HUES6 (cell line): ENCODE measurements at regions not wholly inside any gene's neighbourhood (a gene's known extent, or its start where the extent isn't known, plus 50 kb on each side); places are given as distances from the start of the nearest gene placed in this dataset.

Experiments used
- H3K27ac ChIP-seq: 2 replicates; pipeline ENCODE4 v1.7.0; 2013; ENCODE audit warnings: low read depth, mild to moderate bottlenecking, low read length, inconsistent platforms
- H3K27me3 ChIP-seq: 2 replicates; pipeline ENCODE4 v1.6.1; 2013; ENCODE audit warnings: low read length; ENCODE audit not compliant: control insufficient read depth, insufficient read depth
- H3K36me3 ChIP-seq: 2 replicates; pipeline ENCODE4 v1.6.1; 2013; ENCODE audit warnings: low read length; ENCODE audit not compliant: control insufficient read depth, insufficient read depth
- H3K4me1 ChIP-seq: 2 replicates; pipeline ENCODE4 v1.6.1; 2013; ENCODE audit warnings: low read length; ENCODE audit not compliant: control insufficient read depth, insufficient read depth
- H3K4me3 ChIP-seq: 2 replicates; pipeline ENCODE4 v1.5.1; 2013; ENCODE audit warnings: low read depth, low read length
- H3K9ac ChIP-seq: one replicate; pipeline ENCODE4 v1.6.1; 2013; ENCODE audit warnings: mild to moderate bottlenecking, low read length
- H3K9me3 ChIP-seq: 2 replicates; pipeline ENCODE4 v1.6.1; 2013; ENCODE audit warnings: low read depth, low read length; ENCODE audit not compliant: control insufficient read depth, insufficient read depth

- Histone ChIP-seq H3K4me1 (no peaks in the 10 kb centered on the region), H3K27ac (no peak overlapping the region), H3K9ac (no peak overlapping the region), H3K4me3 (no peak overlapping the region), H3K9me3 (peaks cover 6% of the 10 kb centered on the region), H3K27me3 (no peaks in the 10 kb centered on the region), H3K36me3 (no peaks in the 10 kb centered on the region)
Observed at GRCh38 chr5:124061068-124061430, 549.1 kb downstream of the CSNK1G3 start.

- H3K9me3 ChIP-seq: peaks cover 4% of the 10 kb centered on the region
- no peaks in the 10 kb centered on the region for H3K36me3 ChIP-seq
- H3K9ac ChIP-seq: no peak overlapping the region
- no peaks in the 10 kb centered on the region for H3K4me1 ChIP-seq
- no peak overlapping the region for H3K4me3 ChIP-seq
- H3K27me3 ChIP-seq: no peaks in the 10 kb centered on the region
- no peak overlapping the region for H3K27ac ChIP-seq
Observed at GRCh38 chr5:124060413-124061067, 548.6 kb downstream of the CSNK1G3 start.

GRCh38 chr5:124060011-124060410 lies 548.0 kb downstream of the CSNK1G3 start:
- H3K27ac ChIP-seq: no peak overlapping the region
- H3K9me3 ChIP-seq: peaks cover 3% of the 10 kb centered on the region; the same call in 1 of the 2 replicates
- no peaks in the 10 kb centered on the region for H3K36me3 ChIP-seq
- H3K4me1 ChIP-seq: no peaks in the 10 kb centered on the region
- no peaks in the 10 kb centered on the region for H3K27me3 ChIP-seq
- H3K9ac ChIP-seq: no peak overlapping the region
- no peak overlapping the region for H3K4me3 ChIP-seq

- H3K9ac ChIP-seq: no peak overlapping the region
- H3K36me3 ChIP-seq: no peaks in the 10 kb centered on the region
- H3K27me3 ChIP-seq: no peaks in the 10 kb centered on the region
- no peak overlapping the region for H3K4me3 ChIP-seq
- H3K4me1 ChIP-seq: no peaks in the 10 kb centered on the region
- H3K27ac ChIP-seq: no peak overlapping the region
- H3K9me3 ChIP-seq: peaks cover 3% of the 10 kb centered on the region; the same call in 1 of the 2 replicates
Observed at GRCh38 chr5:124059200-124059599, 547.2 kb downstream of the CSNK1G3 start.

GRCh38 chr5:124057724-124058231 lies 545.8 kb downstream of the CSNK1G3 start:
- H3K27ac ChIP-seq: no peak overlapping the region
- no peaks in the 10 kb centered on the region for H3K4me1 ChIP-seq
- no peaks in the 10 kb centered on the region for H3K36me3 ChIP-seq
- H3K4me3 ChIP-seq: no peak overlapping the region
- H3K9ac ChIP-seq: no peak overlapping the region
- H3K27me3 ChIP-seq: no peaks in the 10 kb centered on the region
- no peaks in the 10 kb centered on the region for H3K9me3 ChIP-seq

GRCh38 chr5:124056991-124057723 lies 545.2 kb downstream of the CSNK1G3 start:
- H3K27ac ChIP-seq: no peak overlapping the region
- H3K9ac ChIP-seq: no peak overlapping the region
- H3K9me3 ChIP-seq: no peaks in the 10 kb centered on the region
- no peaks in the 10 kb centered on the region for H3K36me3 ChIP-seq
- no peaks in the 10 kb centered on the region for H3K4me1 ChIP-seq
- no peaks in the 10 kb centered on the region for H3K27me3 ChIP-seq
- no peak overlapping the region for H3K4me3 ChIP-seq

- H3K4me1 ChIP-seq: no peaks in the 10 kb centered on the region
Observed at GRCh38 chr5:124056326-124056990, 544.5 kb downstream of the CSNK1G3 start.

GRCh38 chr5:124055751-124056150 lies 543.8 kb downstream of the CSNK1G3 start:
- Histone ChIP-seq H3K9me3 (no peaks in the 10 kb centered on the region), H3K4me3 (no peak overlapping the region), H3K27ac (no peak overlapping the region), H3K4me1 (no peaks in the 10 kb centered on the region), H3K36me3 (no peaks in the 10 kb centered on the region), H3K9ac (no peak overlapping the region), H3K27me3 (no peaks in the 10 kb centered on the region)

More at GRCh38 chr5:124056326-124056990, 544.5 kb downstream of the CSNK1G3 start:
- no peaks in the 10 kb centered on the region for H3K9me3 ChIP-seq
- no peak overlapping the region for H3K4me3 ChIP-seq
- no peaks in the 10 kb centered on the region for H3K36me3 ChIP-seq
- no peak overlapping the region for H3K27ac ChIP-seq
- H3K27me3 ChIP-seq: no peaks in the 10 kb centered on the region
- H3K9ac ChIP-seq: no peak overlapping the region

GRCh38 chr5:124054564-124054963 lies 542.6 kb downstream of the CSNK1G3 start:
- Histone ChIP-seq H3K9me3 (no peaks in the 10 kb centered on the region), H3K27me3 (no peaks in the 10 kb centered on the region), H3K36me3 (no peaks in the 10 kb centered on the region), H3K27ac (no peak overlapping the region), H3K4me3 (no peak overlapping the region), H3K4me1 (no peaks in the 10 kb centered on the region), H3K9ac (no peak overlapping the region)

GRCh38 chr5:124053340-124053739 lies 541.4 kb downstream of the CSNK1G3 start:
- Histone ChIP-seq H3K4me1 (no peaks in the 10 kb centered on the region), H3K4me3 (no peak overlapping the region), H3K36me3 (no peaks in the 10 kb centered on the region), H3K27ac (no peak overlapping the region), H3K9me3 (no peaks in the 10 kb centered on the region), H3K27me3 (no peaks in the 10 kb centered on the region), H3K9ac (no peak overlapping the region)

- H3K4me1 ChIP-seq: no peaks in the 10 kb centered on the region
- no peaks in the 10 kb centered on the region for H3K36me3 ChIP-seq
- no peaks in the 10 kb centered on the region for H3K27me3 ChIP-seq
- no peak overlapping the region for H3K27ac ChIP-seq
- no peak overlapping the region for H3K4me3 ChIP-seq
- no peaks in the 10 kb centered on the region for H3K9me3 ChIP-seq
- no peak overlapping the region for H3K9ac ChIP-seq
Observed at GRCh38 chr5:124052201-124052600, 540.2 kb downstream of the CSNK1G3 start.
